DMS153 treated with DMSO at 0.1 percent for 48 hours (cell line): ENCODE measurements at regions not wholly inside any gene's neighbourhood (a gene's known extent, or its start where the extent isn't known, plus 50 kb on each side); places are given as distances from the start of the nearest gene placed in this dataset.
"Not testable (repeated sequence)": the region's sequence is repeated elsewhere in the genome, so short reads cannot be mapped to it uniquely, and the experiment has no call there.

ENCODE experiments used
- DNase-seq: peaks from one replicate; lab custom pipeline; 2025; ENCODE audit not compliant: unreplicated experiment; lab: John Stamatoyannopoulos, UW

- DNase-seq: not testable (repeated sequence)
Observed at GRCh38 chr1:148432318-148432717, 50.8 kb downstream of the PPIAL4G start.

GRCh38 chr1:148429856-148430255, 53.2 kb downstream of the PPIAL4G start:
- not testable (repeated sequence) for DNase-seq

- DNase-seq: not testable (repeated sequence)
Observed at GRCh38 chr1:148426940-148427611, 56.0 kb downstream of the PPIAL4G start.

GRCh38 chr1:148426385-148426784, 56.7 kb downstream of the PPIAL4G start:
- not testable (repeated sequence) for DNase-seq

- DNase-seq: not testable (repeated sequence)
Observed at GRCh38 chr1:148424143-148425003, 58.7 kb downstream of the PPIAL4G start.

- DNase-seq: not testable (repeated sequence)
Observed at GRCh38 chr1:148422921-148423320, 60.2 kb downstream of the PPIAL4G start.

GRCh38 chr1:148417241-148417640, 65.9 kb downstream of the PPIAL4G start:
- DNase-seq: not testable (repeated sequence)

GRCh38 chr1:148413385-148413784, 69.7 kb downstream of the PPIAL4G start:
- DNase-seq: not testable (repeated sequence)

- DNase-seq: not testable (repeated sequence)
Observed at GRCh38 chr1:148404786-148405568, 78.1 kb downstream of the PPIAL4G start.

GRCh38 chr1:148403925-148404324, 79.2 kb downstream of the PPIAL4G start:
- not testable (repeated sequence) for DNase-seq

GRCh38 chr1:148403085-148403456, 80.0 kb downstream of the PPIAL4G start:
- DNase-seq: not testable (repeated sequence)

GRCh38 chr1:148402152-148403084, 80.7 kb downstream of the PPIAL4G start:
- DNase-seq: peak; percentile 64

- DNase-seq: not testable (repeated sequence)
Observed at GRCh38 chr1:148397516-148397915, 85.6 kb downstream of the PPIAL4G start.

- DNase-seq: not testable (repeated sequence)
Observed at GRCh38 chr1:148392505-148392904, 90.6 kb downstream of the PPIAL4G start.

- DNase-seq: not testable (repeated sequence)
Observed at GRCh38 chr1:148391323-148391722, 91.8 kb downstream of the PPIAL4G start.

GRCh38 chr1:148389027-148389339, 94.1 kb downstream of the PPIAL4G start:
- no peak for DNase-seq

- DNase-seq: peak; percentile 51
Observed at GRCh38 chr1:148388260-148389026, 94.7 kb downstream of the PPIAL4G start.

GRCh38 chr1:148387949-148388259, 95.2 kb downstream of the PPIAL4G start:
- not testable (repeated sequence) for DNase-seq

GRCh38 chr1:148387122-148387948, 95.8 kb downstream of the PPIAL4G start:
- not testable (repeated sequence) for DNase-seq
